Stimulated activated naive CD4-positive, alpha-beta T cell treated with Interleukin-2 at 50 U/mL for 16 hours (primary cell): ENCODE measurements at regions not wholly inside any gene's neighbourhood (a gene's known extent, or its start where the extent isn't known, plus 50 kb on each side); places are given as distances from the start of the nearest gene placed in this dataset.
"Not testable (repeated sequence)": the region's sequence is repeated elsewhere in the genome, so short reads cannot be mapped to it uniquely, and the experiment has no call there.

ENCODE experiments used
- DNase-seq: peaks from one replicate; lab custom pipeline; 2025; lab: John Stamatoyannopoulos, UW

- no peak for DNase-seq
These were observed 866.0 kb upstream of the ACVR2A start for GRCh38 chr2:146978577-146979555.

DNA sequence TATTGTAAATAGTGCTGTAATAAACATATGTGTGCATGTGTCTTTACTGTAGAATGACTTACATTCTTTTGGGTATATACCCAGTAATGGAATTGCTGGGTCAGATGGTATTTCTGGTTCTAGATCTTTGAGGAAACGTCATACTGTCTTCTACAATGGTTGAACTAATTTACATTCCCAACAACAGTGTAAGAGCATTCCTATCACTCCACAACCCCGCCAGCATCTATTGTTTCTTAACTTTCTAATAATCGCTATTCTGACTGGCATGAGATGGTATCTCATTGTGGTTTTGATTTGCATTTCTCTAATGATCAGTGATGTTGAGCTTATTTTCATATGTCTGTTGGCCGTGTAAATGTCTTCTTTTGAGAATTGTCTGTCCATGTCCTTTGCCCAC, 873.8 kb upstream of the ACVR2A start:
- DNase-seq: not testable (repeated sequence)

DNA sequence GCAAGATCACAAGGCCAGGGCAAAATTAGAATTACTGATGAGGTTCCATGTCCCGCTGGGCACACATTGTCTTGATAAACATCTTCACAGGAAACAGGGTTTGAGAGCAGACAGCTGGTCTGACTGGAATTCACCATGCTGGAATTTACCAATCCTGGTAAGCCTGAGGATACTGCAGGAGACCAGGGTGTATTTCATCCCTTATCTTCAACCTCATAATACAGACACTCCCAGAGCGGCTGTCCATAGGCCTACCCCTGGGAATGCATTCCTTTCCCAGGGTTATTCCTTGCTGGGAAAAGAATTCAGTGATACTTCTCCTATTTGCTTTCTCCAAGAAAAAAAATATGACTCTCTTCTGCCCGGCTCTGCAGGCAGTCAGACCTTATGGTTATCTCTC, 875.1 kb upstream of the ACVR2A start:
- not testable (repeated sequence) for DNase-seq

DNA sequence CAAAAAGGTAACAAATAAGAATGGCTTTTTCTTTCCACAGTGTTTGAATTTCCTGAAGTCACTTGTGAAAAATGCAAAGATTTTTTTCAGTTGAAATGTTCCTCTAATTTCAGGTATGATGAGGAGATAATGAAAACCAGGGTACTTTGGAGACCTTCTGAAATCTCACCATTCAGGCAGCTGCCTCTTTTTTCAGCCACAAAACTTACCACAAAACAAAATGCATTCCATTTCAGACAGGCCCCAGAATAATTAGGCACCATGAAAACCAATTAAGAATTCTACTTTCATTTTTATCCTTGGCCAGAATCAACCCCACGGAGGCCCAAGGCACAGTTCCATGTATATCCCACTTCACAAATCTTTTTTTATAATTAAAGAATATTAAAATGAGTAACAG, 880.3 kb upstream of the ACVR2A start:
- no peak for DNase-seq

- DNase-seq: no peak
These were observed 890.3 kb upstream of the ACVR2A start for GRCh38 chr2:146954544-146954943.

DNA sequence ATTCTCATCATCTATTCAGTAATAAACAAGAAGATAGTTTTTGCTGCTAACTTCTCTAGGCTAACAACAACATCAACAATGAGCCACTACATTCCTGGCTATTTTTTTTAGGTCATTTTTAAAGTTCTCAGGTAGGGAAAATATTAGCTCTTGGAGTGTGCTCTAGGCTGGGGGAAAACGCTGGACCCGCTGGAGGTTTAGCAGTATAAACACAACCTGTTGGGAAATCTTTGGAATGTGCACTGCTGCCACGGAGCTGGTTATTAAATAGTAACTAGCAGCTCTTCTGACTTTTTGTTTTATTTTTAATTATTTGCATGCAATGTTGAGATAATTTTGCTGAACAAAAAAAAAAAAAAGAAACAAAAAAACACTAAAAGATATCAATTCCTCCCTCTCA, 892.1 kb upstream of the ACVR2A start:
- DNase-seq: no peak

- DNase-seq: no peak
These were observed 893.9 kb upstream of the ACVR2A start for GRCh38 chr2:146950911-146951310.

DNA sequence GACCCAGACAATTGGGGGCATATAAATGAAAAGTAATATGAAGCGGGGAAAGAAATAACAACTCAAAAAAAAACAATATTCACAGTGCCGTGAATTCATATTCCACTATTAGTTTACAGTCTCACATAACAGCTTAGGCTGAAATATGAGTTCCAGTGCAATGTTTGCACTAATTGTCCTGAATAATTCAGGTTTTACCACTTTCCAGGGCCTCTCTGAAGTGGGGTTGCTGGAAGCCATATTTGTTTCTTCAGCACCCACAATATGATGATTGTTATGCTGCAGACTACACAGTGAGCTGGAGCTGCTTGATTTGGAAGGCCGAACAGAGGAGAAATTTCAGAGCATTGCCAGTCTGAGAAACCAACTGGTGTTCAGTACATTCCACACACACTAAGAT, 894.5 kb upstream of the ACVR2A start:
- DNase-seq: no peak

DNA sequence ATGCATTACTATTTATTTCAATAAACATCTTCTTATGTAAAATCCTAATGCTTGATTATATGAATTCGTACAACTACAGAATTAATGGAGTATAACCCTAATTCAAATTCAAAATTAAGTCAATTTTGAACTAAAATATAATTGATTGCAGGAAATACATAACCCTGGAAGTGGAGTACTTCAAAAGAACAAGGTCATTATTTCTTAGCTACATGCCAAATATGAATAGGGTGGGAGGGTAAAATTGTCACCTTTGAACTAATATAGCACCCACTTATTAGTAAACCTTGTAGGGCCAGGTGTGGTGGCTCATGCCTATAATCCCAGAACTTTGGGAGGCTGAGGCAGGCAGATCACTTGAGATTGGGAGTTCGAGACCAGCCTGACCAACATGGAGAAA, 895.4 kb upstream of the ACVR2A start:
- no peak for DNase-seq

- no peak for DNase-seq
These were observed 900.2 kb upstream of the ACVR2A start for GRCh38 chr2:146944601-146945000.

- no peak for DNase-seq
These were observed 904.7 kb upstream of the ACVR2A start for GRCh38 chr2:146939991-146940685.

GRCh38 chr2:146934921-146935320, 909.9 kb upstream of the ACVR2A start:
- no peak for DNase-seq

DNA sequence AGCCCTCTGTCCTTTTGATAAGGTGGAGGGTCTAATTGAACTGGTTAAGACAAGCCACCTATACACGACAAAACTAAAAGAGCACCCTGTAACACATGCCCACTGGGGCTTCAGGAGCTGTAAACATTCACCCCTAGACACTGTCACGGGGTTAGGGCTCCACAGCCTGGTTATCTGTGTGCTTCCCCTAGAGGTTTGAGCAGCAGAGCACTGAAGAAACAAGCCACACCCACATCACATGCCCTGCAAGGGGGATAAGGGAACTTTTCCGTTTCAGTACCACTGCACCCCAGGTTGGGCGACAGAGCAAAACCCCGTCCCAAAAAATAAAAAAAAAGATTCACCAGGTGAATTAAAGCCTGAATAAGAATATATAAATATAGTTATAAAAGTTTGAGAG, 913.7 kb upstream of the ACVR2A start:
- DNase-seq: no peak

DNA sequence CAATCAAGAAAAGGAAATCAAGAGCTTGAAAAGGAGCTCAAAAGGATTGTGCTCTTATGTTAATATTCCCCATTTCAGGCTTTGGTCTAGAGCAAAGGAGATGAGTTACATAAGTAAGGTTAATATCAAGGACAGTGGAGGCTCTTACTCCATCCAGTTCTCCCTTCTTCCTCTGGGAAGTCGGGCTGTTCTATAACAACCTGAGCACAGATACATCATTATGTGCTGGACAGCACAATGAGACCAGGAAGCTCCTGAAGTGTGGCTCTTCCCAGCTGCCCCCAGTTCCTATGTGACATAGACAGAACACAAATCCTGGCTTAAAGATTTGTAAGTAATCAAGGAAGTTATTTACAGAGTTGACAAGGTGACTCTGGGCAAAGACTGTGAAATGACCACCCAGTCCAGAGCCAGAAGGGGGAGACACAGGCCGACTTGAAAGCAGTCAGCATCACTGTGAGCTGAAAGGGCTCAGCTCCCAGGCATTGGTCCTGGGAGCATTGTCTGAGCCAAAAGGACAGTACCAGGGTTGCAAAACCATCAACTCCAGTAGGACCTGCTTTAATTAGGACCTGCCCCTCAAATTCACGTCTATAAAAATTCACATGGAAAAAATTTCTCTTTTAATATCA, 917.6 kb upstream of the ACVR2A start:
- DNase-seq: no peak

- DNase-seq: no peak
These were observed 926.5 kb upstream of the ACVR2A start for GRCh38 chr2:146918280-146918679.

DNA sequence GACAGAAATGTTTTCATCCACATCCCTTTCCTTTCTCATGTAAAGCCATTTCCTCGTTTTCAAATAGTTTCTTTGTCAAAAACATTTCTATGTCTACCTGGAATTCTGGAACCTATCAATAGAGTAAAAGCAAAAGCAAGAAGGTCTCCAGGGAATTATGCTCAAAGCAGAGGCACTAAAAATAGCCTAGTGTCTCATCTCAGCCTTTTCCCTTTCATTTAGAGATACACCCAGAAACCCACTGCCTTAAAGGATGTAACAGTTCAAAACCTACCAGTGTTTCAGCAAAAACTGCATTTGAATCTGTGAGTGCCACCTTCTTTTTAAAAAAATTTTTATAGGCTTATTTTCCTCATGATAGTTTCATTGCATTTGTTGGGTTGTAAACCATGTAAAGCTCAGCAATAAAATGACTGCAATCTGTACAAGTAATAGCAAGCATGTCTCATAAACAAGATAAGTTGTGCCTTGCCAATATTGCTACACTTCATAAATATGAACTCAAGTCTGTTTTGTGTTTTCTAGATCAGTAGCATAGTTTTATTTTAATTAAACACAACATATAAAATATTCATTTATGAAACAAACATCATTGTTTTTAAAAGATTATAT, 927.3 kb upstream of the ACVR2A start:
- DNase-seq: no peak

- DNase-seq: no peak
These were observed 927.9 kb upstream of the ACVR2A start for GRCh38 chr2:146916914-146917313.

- DNase-seq: no peak
These were observed 931.4 kb upstream of the ACVR2A start for GRCh38 chr2:146913476-146913875.

GRCh38 chr2:146912536-146912935, 932.3 kb upstream of the ACVR2A start:
- DNase-seq: no peak

- no peak for DNase-seq
These were observed 936.1 kb upstream of the ACVR2A start for GRCh38 chr2:146908776-146909175.

GRCh38 chr2:146898083-146898482, 946.7 kb upstream of the ACVR2A start:
- DNase-seq: no peak

DNA sequence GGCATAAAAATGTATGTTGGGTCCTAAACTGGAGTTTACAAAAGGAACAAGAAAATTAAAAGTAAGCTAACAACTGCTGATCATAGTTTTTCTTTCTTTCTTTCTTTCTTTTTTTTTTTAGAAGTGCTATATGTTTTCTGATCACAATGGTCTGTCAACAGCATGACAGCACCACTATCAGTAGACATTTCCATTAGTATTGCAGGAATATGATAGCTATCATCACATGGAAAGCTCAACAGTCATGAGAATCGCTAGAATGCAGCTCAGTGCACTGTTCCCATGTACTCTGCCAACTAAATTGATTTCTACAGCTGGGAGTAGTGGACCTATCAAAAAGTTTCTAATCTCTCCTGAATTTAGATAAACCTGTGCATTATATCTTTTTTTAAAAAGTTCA, 950.3 kb upstream of the ACVR2A start:
- no peak for DNase-seq
